Erythroblast (primary cell): ENCODE measurements at regions not wholly inside any gene's neighbourhood (a gene's known extent, or its start where the extent isn't known, plus 50 kb on each side); places are given as distances from the start of the nearest gene placed in this dataset.

Source experiments
- GATA1 ChIP-seq: IDR thresholded peaks from 2 replicates; pipeline ENCODE4 v1.6.1; 2011; ENCODE audit warnings: low read depth, mild to moderate bottlenecking, control low read depth, low read length, moderate library complexity
- POLR2A ChIP-seq: IDR thresholded peaks from 2 replicates; pipeline ENCODE4 v1.6.1; 2011; ENCODE audit warnings: mild to moderate bottlenecking, low read length

DNA sequence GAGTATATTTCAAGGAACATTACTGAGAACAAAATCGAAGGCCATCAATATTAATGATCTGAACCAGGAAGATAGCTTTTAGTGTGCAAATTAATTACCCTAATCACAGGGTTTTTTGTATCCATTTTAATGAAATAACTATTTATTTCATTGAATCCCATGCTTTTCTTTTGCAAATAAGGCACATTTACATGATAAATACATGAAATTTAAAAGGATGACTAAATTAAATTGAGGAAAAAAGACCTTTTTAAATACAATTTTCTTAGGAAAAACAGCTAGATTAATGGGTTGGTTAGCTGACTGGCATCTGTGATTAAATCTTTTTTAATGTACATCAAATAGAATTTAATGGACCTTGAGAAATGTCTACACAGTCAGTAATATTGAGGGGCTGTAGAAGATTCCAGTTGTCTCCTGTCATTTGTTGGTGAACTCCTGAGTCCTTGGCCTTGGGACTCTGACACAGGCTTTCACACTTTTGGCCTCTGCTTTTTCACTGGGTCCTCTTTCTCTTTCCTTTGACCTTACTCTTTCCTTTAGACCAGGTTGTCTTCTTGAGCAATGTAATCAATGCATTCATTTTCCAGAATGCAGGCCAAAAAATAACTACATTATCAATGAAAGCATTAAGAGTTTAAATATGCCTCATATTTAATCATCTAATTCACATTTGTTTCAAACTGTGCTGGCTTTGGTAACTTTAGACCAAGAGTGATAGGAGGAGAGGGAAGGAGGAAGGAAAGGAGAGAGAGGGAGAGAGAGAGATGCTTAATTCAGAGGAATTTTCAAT, 511.5 kb downstream of the ZNF608 start:
- TF ChIP-seq POLR2A (no peak), GATA1 (no peak)
